GM21619 (cell line): ENCODE measurements at regions not wholly inside any gene's neighbourhood (a gene's known extent, or its start where the extent isn't known, plus 50 kb on each side); places are given as distances from the start of the nearest gene placed in this dataset.

Source experiments
- ATAC-seq: cut with Tn5 transposase; IDR thresholded peaks from one replicate; pipeline ENCODE4 v1.9.1; 2021; ENCODE audit not compliant: unreplicated experiment

GRCh38 chr9:80059191-80059590 lies 487.4 kb downstream of the TLE4 start:
- ATAC-seq = no peak

- no peak for ATAC-seq
Measured at GRCh38 chr9:80052830-80053229, 481.1 kb downstream of the TLE4 start.

- ATAC-seq = no peak
Measured at GRCh38 chr9:80049096-80049782, 477.5 kb downstream of the TLE4 start.

- no peak for ATAC-seq
Measured at GRCh38 chr9:80046481-80046880, 474.7 kb downstream of the TLE4 start.

- ATAC-seq = no peak
Measured at GRCh38 chr9:80041821-80042220, 470.1 kb downstream of the TLE4 start.

GRCh38 chr9:80040457-80040856 lies 468.7 kb downstream of the TLE4 start:
- ATAC-seq = no peak

- no peak for ATAC-seq
Measured at GRCh38 chr9:80030801-80031200, 459.0 kb downstream of the TLE4 start.

GRCh38 chr9:80028501-80028900 lies 456.7 kb downstream of the TLE4 start:
- no peak for ATAC-seq

- no peak for ATAC-seq
Measured at GRCh38 chr9:80025796-80026520, 454.2 kb downstream of the TLE4 start.

GRCh38 chr9:80025131-80025530 lies 453.4 kb downstream of the TLE4 start:
- ATAC-seq = no peak

- ATAC-seq = no peak
Measured at GRCh38 chr9:80020530-80020929, 448.8 kb downstream of the TLE4 start.

- no peak for ATAC-seq
Measured at GRCh38 chr9:80020056-80020455, 448.3 kb downstream of the TLE4 start.

GRCh38 chr9:80013891-80014290 lies 442.1 kb downstream of the TLE4 start:
- no peak for ATAC-seq

GRCh38 chr9:80012557-80013330 lies 441.0 kb downstream of the TLE4 start:
- ATAC-seq = no peak

- no peak for ATAC-seq
Measured at GRCh38 chr9:80009204-80009603, 437.4 kb downstream of the TLE4 start.

- no peak for ATAC-seq
Measured at GRCh38 chr9:80004714-80005113, 432.9 kb downstream of the TLE4 start.

GRCh38 chr9:79990536-79990935 lies 418.8 kb downstream of the TLE4 start:
- ATAC-seq = no peak

- no peak for ATAC-seq
Measured at GRCh38 chr9:79989079-79989478, 417.3 kb downstream of the TLE4 start.

GRCh38 chr9:79988126-79988525 lies 416.4 kb downstream of the TLE4 start:
- ATAC-seq = no peak

GRCh38 chr9:79986437-79986836 lies 414.7 kb downstream of the TLE4 start:
- ATAC-seq = no peak

GRCh38 chr9:79985772-79986171 lies 414.0 kb downstream of the TLE4 start:
- no peak for ATAC-seq

GRCh38 chr9:79985264-79985663 lies 413.5 kb downstream of the TLE4 start:
- no peak for ATAC-seq
